ENCODE measurements at regions not wholly inside any gene's neighbourhood (a gene's known extent, or its start where the extent isn't known, plus 50 kb on each side); places are given as distances from the start of the nearest gene placed in this dataset.

GRCh38 chr5:107266100-107266499 lies 404.6 kb downstream of the EFNA5 start:
- H3K9me3 ChIP-seq (ENCODE audit: control insufficient read depth in 4 of 4, low read length in 3 of 4) = peaks cover 0 to 3% (median 0%) of the 10 kb centered on the region in 4 donors
- no peak for TF ChIP-seq CTCF (IDR thresholded peaks at IDR 0.05; ENCODE audit: low read depth, low read length, missing input control)
- H3K27ac ChIP-seq (ENCODE audit: low read depth in 1 of 2, low read length in 2 of 2) = no peak overlapping the region
- H3K4me3 ChIP-seq (ENCODE audit: low read depth in 1 of 3, low read length in 3 of 3) = no peak overlapping the region
- H3K27me3 ChIP-seq (ENCODE audit: control insufficient read depth in 4 of 4, insufficient read depth in 4 of 4, low read length in 3 of 4) = peaks cover 0 to 4% (median 0%) of the 10 kb centered on the region in 4 donors
- H3K36me3 ChIP-seq (ENCODE audit: control insufficient read depth in 4 of 4, insufficient read depth in 3 of 4, low read depth in 1 of 4, low read length in 3 of 4) = no peaks in the 10 kb centered on the region
- no peak overlapping the region for H3K9ac ChIP-seq (ENCODE audit: low read depth in 1 of 2, low read length in 2 of 2)
- WGBS = 94% methylated on average over 1 of the region's 1 CpG
- no peak for DNase-seq (ENCODE audit: low spot score)
- no peaks in the 10 kb centered on the region for H3K4me1 ChIP-seq (ENCODE audit: control insufficient read depth in 4 of 4, insufficient read depth in 4 of 4, low read length in 3 of 4)

GRCh38 chr5:107265193-107265592 lies 405.5 kb downstream of the EFNA5 start:
- 64% methylated on average over 2 of the region's 2 CpGs for WGBS
- Histone ChIP-seq H3K4me1 (ENCODE audit: control insufficient read depth in 4 of 4, insufficient read depth in 4 of 4, low read length in 3 of 4) (no peaks in the 10 kb centered on the region), H3K36me3 (ENCODE audit: control insufficient read depth in 4 of 4, insufficient read depth in 3 of 4, low read depth in 1 of 4, low read length in 3 of 4) (no peaks in the 10 kb centered on the region), H3K9me3 (ENCODE audit: control insufficient read depth in 4 of 4, low read length in 3 of 4) (peaks cover 0 to 3% (median 0%) of the 10 kb centered on the region in 4 donors), H3K27me3 (ENCODE audit: control insufficient read depth in 4 of 4, insufficient read depth in 4 of 4, low read length in 3 of 4) (peaks cover 0 to 4% (median 0%) of the 10 kb centered on the region in 4 donors), H3K9ac (ENCODE audit: low read depth in 1 of 2, low read length in 2 of 2) (no peak overlapping the region), H3K4me3 (ENCODE audit: low read depth in 1 of 3, low read length in 3 of 3) (no peak overlapping the region), H3K27ac (ENCODE audit: low read depth in 1 of 2, low read length in 2 of 2) (no peak overlapping the region)
- DNase-seq (ENCODE audit: low spot score) = no peak
- TF ChIP-seq RXRA (IDR thresholded peaks at IDR 0.05) = no peak
- TF ChIP-seq, protein P1, sequence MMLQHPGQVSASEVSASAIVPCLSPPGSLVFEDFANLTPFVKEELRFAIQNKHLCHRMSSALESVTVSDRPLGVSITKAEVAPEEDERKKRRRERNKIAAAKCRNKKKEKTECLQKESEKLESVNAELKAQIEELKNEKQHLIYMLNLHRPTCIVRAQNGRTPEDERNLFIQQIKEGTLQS (IDR thresholded peaks at IDR 0.05) = no peak

GRCh38 chr5:107263387-107264018 lies 407.2 kb downstream of the EFNA5 start:
- Histone ChIP-seq H3K27me3 (ENCODE audit: control insufficient read depth in 4 of 4, insufficient read depth in 4 of 4, low read length in 3 of 4) (peaks cover 0 to 4% (median 0%) of the 10 kb centered on the region in 4 donors), H3K9ac (ENCODE audit: low read depth in 1 of 2, low read length in 2 of 2) (no peak overlapping the region), H3K4me3 (ENCODE audit: low read depth in 1 of 3, low read length in 3 of 3) (no peak overlapping the region), H3K36me3 (ENCODE audit: control insufficient read depth in 4 of 4, insufficient read depth in 3 of 4, low read depth in 1 of 4, low read length in 3 of 4) (no peaks in the 10 kb centered on the region), H3K9me3 (ENCODE audit: control insufficient read depth in 4 of 4, low read length in 3 of 4) (no peaks in the 10 kb centered on the region), H3K27ac (ENCODE audit: low read depth in 1 of 2, low read length in 2 of 2) (no peak overlapping the region), H3K4me1 (ENCODE audit: control insufficient read depth in 4 of 4, insufficient read depth in 4 of 4, low read length in 3 of 4) (no peaks in the 10 kb centered on the region)
- 65% methylated on average over 5 of the region's 5 CpGs for WGBS
- TF ChIP-seq FOXA2 (IDR thresholded peaks at IDR 0.05) (no peak), HNF4G (IDR thresholded peaks at IDR 0.05) (no peak), CTCF (IDR thresholded peaks at IDR 0.05; ENCODE audit: low read depth, low read length, missing input control) (no peak), TAF1 (conservative IDR thresholded peaks at IDR 0.05) (no peak), REST (IDR thresholded peaks at IDR 0.05) (no peak), HNF4A (conservative IDR thresholded peaks at IDR 0.05) (no peak), EGR1 (IDR thresholded peaks at IDR 0.05; ENCODE audit: low read depth in 2 of 2) (no peak), SP1 (IDR thresholded peaks at IDR 0.05) (no peak), ZBTB33 (IDR thresholded peaks at IDR 0.05) (no peak), GABPA (IDR thresholded peaks at IDR 0.05 in 1 of 2, conservative IDR thresholded peaks at IDR 0.05 in 1 of 2) (no peak), NR2F2 (IDR thresholded peaks at IDR 0.05) (no peak), FOXA1 (IDR thresholded peaks at IDR 0.05) (no peak), YY1 (IDR thresholded peaks at IDR 0.05) (no peak), JUND (IDR thresholded peaks at IDR 0.05) (no peak), RAD21 (IDR thresholded peaks at IDR 0.05) (no peak)
- TF ChIP-seq, protein P2, sequence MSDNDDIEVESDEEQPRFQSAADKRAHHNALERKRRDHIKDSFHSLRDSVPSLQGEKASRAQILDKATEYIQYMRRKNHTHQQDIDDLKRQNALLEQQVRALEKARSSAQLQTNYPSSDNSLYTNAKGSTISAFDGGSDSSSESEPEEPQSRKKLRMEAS (IDR thresholded peaks at IDR 0.05) = no peak
- TF ChIP-seq, protein P1 (IDR thresholded peaks at IDR 0.05) = no peak
- DNase-seq (ENCODE audit: low spot score) = no peak

Measured in liver (tissue), 8 donors.